NCI-H187 (cell line): ENCODE measurements at regions not wholly inside any gene's neighbourhood (a gene's known extent, or its start where the extent isn't known, plus 50 kb on each side); places are given as distances from the start of the nearest gene placed in this dataset.

Source experiments
- DNase-seq, 2 experiments: peaks; one replicate each; lab custom pipeline; 2025; lab: John Stamatoyannopoulos, UW

DNA sequence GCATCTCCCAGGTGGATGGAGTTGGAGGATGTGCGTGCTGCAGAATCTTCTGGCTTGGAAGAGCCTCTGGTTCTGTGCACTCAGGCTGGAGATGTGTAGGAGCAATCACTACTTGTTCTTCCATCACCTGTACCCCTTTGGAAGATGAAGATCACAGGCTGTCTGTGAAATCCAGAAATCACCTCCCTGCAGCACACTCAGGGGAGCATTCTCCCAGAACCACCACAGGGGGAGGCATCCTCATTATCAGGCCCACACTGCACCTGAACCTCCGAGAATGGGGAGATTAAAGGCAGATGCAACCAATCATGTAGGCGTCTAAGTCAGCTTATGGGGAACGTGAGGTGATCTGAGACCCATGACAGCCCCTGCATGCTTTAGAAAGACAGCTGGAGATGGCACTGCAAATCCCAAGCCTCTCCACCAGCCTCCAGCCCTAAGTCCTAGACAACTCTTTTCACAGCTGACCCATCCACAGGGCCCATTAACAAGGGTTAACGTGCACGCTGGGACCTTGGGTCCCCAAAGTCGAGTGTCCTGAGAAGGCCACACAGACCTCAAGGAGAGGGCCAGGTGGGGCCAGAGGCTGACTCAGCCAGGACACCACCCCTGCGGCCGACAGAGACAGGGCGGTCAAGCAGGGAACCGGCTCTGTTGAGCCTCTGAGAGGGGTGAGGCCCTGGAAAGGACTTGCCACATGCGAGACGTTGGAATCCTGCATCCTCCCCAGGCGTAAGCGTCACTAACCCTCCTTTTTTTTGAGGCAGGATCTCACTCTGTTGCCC lies 314.9 kb downstream of the EIPR1 start:
- no peak for DNase-seq

- no peak for DNase-seq
Observed at GRCh38 chr2:3060049-3060448, 317.6 kb downstream of the EIPR1 start.

GRCh38 chr2:3059141-3059925 lies 318.3 kb downstream of the EIPR1 start:
- DNase-seq: no peak

GRCh38 chr2:3054066-3054465 lies 323.6 kb downstream of the EIPR1 start:
- DNase-seq: no peak

GRCh38 chr2:3051266-3051665 lies 326.4 kb downstream of the EIPR1 start:
- DNase-seq: no peak

DNA sequence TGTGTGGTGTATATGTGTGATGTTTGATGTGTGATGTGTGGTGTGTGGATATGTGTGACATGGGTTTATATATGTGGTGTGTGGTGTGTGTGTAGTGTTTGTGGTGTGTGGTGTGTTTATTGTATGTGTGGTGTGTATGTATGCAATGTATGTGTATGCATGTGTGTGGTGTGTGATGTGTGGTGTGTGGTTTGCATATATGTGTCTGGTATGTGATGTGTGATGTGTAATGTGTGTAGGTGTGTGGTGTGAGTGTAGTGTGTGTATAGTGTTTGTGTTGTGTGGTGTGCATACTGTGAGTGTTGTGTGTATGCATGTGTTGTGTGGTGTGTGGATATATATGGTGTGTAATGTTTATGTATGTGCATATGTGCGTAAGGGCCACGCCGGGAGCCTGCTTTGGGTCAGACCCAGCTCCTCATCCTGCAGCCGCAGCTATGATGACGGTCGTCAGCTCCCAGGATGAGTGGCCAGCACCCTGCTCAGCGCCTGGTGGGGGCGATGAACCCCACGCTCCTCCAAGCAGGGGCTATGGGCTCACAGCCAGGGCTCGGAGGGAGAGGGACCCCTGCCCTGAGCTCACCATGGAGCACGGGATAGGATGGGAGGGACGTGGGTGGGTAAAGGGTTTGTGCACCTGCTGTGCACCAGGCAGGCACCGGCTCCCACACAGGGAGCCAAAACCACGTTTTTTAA lies 331.3 kb downstream of the EIPR1 start:
- DNase-seq: no peak

DNA sequence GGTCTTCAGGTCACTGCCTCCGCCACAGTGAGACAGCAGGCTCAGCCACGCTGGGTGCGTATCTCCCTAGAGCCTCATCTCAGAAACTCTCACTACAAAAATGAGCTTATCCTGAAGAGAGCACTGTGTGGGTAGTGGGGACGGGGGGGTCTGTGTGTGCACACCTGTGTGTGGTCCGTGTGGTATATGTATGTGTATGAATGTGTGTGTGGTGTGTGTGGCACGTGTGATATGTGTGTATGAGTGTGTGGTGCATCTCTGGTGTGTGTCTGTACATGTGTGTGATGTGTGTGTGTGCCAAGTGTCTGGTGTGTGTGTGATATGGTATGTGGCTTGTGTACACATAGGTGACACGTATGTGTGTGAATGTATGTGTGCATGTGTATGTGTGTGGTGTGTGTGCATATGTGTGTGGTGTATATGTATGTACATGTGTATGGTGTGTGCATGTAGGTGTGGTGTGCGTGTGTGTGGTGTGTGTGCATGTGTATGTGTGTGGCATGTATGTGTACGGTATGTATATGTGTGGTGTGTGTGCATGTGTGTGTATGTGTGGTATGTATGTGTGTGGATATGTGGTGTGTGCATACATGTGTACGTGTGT lies 332.2 kb downstream of the EIPR1 start:
- no peak for DNase-seq

DNA sequence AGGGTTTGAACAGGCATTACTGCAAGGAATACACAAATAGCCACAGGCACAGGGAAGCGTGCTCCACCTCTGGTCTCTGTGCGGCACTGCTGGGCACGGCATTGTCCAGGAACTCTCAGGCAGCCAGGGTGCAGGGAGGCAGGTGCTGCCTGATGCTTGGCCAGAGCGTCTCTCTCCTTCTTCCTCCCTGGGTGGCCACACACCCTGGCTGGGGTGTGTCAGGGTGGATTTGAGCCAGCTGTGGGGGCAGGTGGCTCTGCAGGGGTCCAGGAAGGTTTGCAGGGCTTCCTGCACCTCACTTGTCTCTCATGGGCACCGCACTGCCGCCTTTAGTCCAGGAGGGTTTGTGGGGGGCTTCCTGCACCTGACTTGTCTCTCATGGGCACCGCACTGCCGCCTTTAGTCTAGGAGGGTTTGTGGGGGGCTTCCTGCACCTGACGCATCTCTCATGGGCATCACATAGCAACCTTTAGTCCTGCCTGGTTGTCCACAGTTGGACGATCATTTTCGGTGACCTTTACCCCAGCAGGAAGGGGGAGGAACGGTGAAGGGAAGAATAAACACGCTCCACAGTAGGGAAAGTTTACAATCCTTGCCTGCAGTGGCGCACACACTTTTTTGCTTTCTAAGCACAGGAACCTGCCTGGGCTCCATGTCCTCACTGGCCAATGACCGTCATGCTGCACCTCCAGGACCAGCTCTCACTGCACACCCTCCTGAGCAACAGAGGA lies 332.9 kb downstream of the EIPR1 start:
- no peak for DNase-seq

GRCh38 chr2:3043726-3044125 lies 333.9 kb downstream of the EIPR1 start:
- no peak for DNase-seq

- no peak for DNase-seq
Observed at GRCh38 chr2:3042601-3043585, 334.7 kb downstream of the EIPR1 start.

DNA sequence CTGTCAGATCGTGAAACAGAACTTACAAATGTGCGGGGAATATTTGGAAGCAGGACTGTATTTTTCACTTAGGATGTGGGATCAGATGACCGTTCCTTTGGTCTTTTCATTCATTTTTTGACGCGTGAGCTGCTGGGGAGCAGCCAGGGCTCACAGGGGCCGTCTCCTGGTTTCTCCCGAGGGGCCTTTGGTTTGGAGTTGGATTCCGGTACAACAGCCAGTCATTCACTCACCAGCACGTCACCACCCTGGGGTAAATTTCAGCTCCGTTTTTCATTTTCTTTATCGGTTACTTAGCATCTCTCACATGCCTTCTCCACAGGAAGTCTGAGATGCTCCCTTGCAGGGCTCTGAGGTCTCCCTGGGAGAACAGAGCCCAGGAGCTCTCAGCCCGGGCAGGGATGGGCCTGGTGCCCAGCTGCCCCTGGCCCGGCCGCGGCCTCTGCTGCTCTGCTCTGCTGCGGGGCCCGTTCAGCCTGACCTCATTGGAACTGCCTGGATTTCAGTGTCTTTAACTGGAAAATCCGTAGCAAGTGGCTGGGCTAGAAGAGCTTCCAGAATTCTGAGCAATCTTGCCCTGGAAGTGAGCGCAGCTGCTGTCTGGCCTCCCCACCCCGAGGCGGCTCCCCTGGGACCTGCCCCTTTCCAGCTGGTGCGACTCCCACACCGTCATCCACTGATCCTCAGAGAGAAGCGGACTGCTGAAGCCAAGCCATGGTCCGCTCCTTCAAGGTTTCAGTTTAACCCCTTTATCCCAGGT lies 335.6 kb downstream of the EIPR1 start:
- DNase-seq: no peak

- no peak for DNase-seq
Observed at GRCh38 chr2:3041246-3041645, 336.4 kb downstream of the EIPR1 start.

DNA sequence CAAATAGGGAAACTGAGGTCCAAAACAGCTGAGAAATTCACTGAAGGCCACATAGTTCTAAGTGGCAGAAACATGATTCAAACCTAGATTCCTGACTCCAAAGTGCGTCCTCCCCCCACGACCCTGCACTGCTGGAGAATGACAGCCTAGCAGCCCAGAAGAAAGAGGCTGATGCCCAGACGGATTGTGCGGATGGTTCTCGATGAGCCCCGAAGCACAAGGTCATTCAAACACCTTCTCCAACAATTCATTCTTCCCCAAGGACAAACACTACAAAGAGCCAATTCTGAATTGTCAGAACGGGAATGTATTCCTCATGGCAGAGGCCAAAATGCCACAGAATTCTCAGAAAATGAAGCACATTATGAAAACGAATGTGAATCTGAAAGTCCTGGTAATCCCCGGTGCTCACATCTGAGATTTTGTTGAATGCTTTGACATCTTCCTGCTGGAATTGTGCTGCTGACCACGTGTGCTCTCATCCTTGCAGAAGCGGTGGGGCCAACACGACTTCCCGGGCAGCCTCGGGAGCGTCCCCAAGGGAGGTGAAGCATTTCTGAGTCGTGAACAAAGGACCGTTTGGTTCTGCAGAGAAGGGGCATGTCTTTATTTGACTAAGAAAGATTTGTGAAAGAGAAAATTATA lies 337.0 kb downstream of the EIPR1 start:
- DNase-seq: no peak

DNA sequence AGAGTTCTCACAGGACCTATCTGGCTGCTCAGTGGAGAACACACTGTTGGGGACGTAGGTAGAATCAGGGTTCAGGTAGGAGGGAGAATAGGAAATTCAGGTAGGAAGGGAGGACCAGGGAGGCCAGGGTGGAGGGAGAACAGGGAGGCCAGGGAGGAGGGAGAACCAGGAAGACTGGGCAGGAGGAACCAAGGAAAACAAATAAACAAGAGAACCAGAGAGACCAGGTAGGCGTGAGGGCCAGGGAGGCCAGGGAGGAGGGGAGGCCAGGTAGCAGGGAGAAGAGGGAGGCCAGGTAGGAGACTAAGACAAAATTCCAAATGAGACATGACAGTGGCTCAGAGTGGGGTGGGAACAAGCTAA lies 337.6 kb downstream of the EIPR1 start:
- DNase-seq: no peak

DNA sequence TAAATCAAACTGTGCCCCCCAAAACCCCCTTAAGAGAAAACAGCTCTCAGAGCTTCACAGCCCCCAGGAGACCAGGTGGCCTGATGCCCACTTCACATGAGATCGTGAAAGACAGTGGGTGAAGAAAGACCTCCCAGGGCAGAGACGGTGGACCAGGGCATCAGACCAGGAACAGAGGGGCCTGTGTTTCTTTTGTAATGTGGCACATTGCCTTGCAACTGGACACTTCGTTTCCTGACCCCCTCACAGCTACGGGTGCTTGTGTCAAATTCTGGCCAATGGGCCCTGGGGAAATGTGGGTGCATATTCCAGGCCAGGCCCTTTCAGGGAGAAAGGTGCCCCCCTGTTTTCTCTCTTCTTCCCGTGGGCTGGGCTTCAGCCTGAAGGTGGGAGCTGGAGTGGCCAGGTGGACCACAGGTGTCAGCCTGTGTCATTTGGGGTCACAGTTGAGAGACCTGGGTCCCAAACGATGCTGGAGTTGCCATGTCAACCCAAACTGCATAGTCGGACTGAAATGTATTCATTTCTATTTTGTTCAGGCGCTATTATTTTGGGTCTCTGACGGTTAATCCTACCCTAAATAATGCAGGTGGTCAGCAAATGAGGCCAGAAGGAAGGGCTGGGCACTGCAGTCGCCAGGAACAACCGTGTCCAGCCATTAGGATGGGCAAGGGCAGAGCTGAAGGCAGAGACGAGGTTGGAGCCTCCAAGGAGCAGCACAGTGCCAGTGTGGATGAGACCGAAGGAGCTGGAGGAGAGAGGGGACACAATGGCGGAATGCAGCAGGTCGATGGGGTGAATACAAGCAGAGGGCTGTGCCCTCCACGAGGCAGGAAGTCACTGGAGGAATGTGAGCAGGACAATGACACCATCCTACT lies 338.2 kb downstream of the EIPR1 start:
- no peak for DNase-seq

DNA sequence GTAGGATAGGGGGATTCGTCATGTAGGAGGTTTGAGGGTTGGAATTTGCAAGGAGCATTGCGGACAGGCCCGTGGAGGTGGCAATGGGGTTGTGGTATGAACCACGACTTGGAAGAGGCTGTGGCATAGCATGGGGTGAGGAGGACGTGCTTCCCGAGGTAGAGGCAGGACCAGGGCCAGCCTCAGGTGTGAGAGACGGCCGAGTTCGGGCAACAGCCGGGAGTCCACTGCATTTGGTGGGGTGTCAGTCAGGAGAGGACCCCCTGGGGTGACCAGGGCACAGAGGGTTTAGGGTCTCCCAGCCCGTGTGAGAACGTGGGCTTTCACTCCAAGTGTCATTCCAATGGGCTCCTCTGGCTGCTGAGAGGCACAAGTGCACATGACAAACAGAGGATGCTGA lies 339.0 kb downstream of the EIPR1 start:
- no peak for DNase-seq

DNA sequence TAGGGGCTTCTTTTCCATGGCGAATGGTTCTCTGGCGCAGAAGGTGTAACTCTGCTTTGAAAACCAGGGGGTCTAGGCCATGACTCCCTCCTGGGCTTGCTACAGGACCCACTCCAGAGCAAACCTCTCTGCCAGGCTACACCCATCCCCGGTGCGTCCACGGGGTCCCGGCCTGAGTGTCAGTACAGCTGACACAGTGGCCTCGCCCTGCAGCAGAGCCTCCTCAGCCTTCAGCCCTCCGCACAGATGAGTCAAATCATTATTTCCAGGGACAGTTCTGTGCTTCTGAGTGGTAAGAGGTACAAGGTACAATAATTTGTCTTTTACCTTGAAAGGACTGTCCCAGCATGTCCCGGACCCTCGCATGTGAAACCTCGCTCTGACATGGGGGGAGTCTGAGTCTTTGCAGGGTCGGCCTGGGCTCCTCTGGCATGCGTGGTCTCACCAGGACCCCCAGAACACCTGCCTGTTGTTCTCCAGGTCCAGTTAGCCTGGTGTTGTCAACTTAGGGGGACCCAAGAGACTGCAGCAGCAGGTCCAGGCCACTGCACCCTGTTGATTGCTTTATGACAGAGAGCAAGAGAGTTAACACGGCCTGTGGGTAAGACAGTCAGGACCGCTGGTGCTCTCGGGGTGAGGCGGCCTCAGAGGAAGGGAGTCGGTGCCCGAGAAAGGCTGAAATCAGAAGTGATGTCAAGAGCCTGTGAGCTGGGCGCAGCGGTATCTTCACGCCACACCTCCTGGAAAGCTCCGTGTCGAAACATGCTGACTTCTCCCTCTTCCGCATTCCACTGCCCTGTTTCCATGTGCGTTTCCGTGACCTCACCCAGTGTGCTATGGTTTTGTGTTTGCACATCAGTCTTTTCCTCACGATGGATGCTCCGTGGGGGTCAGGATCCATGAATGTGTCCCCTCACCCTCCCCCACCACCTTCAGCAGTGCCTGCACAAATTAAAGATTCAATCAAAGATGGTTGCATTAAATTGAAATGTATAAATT lies 340.1 kb downstream of the EIPR1 start:
- no peak for DNase-seq
